ENCODE measurements at regions not wholly inside any gene's neighbourhood (a gene's known extent, or its start where the extent isn't known, plus 50 kb on each side); places are given as distances from the start of the nearest gene placed in this dataset.
"Not testable (repeated sequence)": the region's sequence is repeated elsewhere in the genome, so short reads cannot be mapped to it uniquely, and the experiment has no call there.

DNA sequence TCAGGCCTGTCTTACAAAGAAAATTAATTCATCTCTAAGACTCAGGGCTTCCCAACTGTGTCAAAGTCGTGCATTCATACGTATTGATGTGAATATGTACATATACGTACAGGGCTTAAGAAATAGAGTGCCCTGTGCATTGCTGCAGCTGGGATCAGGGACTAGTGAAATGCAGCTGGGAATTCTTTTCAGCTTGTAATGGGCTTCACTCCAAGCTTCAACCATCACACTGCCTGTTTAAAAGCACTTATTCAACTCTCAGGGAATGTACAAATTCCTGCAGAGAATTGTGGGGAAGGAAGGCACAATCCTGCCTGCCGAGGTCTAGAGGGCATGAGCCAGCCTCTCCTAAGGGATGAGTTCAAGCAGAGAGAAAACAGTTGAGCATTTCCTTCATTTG is 59.6 kb upstream of the MAN2A1 start:
- peak; percentile 7 for DNase-seq

GRCh38 chr5:109628591-109628990 is 61.1 kb upstream of the MAN2A1 start:
- no peak for DNase-seq

DNA sequence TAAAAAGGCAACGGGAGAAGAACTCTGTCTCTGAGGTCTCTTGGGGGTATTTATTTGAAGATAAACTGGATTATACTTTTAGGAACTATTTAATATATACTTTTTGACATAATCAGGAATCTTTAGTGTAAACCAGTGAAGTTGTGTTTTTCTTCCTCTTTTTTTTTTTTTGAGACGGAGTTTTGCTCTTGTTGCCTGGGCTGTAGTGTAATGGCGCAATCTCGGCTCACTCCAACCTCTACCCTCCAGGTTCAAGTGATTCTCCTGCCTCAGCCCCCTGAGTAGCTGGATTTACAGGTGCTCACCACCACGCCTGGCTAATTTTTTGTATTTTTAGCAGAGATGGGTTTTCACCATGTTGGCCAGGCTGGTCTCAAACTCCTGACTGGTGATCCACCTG is 68.5 kb upstream of the MAN2A1 start:
- not testable (repeated sequence) for DNase-seq

DNA sequence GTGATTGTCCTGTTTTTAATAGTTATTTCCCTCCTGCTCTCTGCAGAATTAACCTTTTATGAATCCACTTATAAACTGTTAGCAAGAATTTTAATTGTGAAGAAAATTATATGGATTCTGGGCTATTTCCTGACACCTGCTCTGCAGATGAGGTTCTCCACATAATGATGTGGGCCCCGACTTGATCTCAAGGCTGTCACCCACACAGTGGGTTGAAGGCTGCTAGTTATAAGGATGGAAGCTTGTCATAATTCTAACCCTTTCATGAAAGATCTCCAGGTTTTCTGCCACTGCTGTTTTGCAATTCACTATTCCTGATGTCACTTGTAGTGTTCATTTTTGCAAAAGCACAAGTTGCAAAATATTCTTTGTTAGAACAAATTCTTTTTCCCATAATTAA is 69.1 kb upstream of the MAN2A1 start:
- no peak for DNase-seq

GRCh38 chr5:109619606-109620005 is 70.1 kb upstream of the MAN2A1 start:
- DNase-seq: no peak

DNA sequence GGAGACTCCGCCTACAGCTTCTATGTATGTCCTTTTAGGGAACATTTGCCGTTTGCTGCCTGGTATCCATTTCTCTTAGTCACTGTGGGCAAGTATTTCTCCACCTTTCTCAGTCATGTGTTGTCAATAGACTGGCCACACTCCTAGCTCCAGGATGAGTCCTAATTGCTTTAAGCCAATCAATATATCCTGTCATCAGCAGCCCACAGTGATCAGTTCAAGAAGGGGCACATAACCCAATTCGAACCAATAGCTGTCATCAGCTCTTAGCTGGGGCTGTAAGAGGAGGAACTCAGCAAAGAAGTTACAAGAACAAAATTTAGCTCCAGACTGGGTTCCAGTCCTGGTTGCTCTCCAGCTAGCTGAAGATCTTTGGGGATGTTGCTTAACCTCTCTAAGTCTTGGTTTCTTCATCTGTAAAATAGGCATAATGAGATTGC is 70.7 kb upstream of the MAN2A1 start:
- no peak for DNase-seq

GRCh38 chr5:109614981-109615380 is 74.7 kb upstream of the MAN2A1 start:
- DNase-seq: no peak

DNA sequence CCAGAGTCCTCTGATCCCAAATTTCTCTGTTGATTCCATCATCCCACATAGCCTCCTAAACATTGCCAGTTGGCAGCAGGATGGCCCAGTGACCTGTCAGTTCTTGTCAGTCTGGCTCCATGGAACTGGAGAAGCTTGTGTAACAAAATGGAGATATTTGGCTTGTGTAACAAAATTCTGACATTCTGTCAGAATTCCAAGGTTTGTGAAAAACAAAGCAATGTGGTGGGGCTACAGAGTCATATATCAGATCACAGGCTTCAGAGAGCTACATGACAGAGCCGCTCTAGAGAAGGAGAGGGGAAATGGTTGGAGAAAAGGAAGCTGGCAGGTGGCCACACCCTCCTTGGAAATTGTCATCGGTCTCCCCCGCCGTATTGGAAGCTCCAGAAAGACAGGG is 75.4 kb upstream of the MAN2A1 start:
- no peak for DNase-seq

- DNase-seq: no peak
Measured at GRCh38 chr5:109612278-109612905, 77.3 kb upstream of the MAN2A1 start.

- no peak for DNase-seq
Measured at GRCh38 chr5:109611505-109611904, 78.2 kb upstream of the MAN2A1 start.

- no peak for DNase-seq
Measured at GRCh38 chr5:109611061-109611460, 78.7 kb upstream of the MAN2A1 start.

DNA sequence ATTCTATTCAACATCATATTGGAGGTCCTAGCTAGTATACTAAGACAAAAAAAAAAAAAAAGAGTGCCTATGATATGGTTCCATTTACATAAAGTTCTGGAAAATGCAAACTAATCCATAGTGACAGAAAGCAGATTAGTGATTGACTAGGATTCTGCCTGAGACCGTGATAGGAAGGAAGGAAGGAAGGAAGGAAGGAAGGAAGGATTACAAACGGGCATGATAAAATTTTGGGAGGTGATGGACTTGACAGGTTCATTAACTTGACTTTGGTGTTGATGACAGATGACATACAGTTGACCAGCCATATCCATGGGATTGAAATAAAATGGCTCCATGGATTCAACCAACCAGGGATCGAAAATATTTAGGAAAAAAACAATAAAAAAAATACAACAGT is 79.1 kb upstream of the MAN2A1 start:
- no peak for DNase-seq

DNA sequence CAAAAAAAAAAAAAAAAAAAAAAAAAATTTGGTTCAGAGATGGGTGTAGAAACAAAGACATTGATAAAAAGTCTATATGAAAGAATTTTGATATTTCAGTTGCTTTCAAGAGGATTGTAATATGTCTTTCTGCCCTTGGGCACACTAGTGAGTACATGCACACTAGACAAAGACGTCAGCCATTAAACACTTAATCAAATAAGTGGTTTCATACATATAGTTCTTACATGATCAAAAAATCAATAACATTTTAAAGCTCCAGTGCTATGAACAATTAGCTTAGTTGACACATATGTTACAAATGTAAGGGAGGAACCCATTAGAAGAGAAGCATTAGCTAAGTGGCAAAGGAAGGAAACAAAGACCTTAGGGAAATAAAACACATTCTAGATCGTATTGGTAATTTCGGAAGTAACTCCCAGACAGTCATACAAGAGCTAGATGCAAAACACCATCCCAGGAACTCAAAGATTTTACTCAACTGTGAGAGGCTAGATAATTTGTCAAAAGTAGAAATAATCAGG is 84.5 kb upstream of the MAN2A1 start:
- DNase-seq: no peak

- no peak for DNase-seq
Measured at GRCh38 chr5:109604758-109605157, 85.0 kb upstream of the MAN2A1 start.

GRCh38 chr5:109601736-109602135 is 88.0 kb upstream of the MAN2A1 start:
- DNase-seq: no peak

GRCh38 chr5:109597893-109598292 is 91.8 kb upstream of the MAN2A1 start:
- DNase-seq: no peak

DNA sequence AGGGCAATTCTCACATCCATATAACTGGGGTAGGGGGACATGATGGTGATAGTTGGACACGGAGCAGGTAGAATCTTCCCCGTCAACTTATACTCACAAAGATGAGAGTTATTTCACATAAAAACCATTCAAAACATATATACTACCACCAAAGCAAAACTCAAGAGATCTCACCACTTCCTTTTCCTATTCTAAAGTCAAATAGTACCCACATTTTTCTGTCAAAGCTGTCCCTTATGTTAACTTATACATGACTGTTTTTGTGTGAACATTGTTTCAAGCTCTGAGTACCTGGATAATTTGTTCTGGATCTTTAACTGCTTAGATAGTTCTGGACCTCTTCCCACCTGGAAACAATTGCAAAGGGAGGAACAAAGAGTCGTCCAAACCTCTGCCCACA is 95.5 kb upstream of the MAN2A1 start:
- no peak for DNase-seq

- DNase-seq: no peak
Measured at GRCh38 chr5:109590799-109591198, 98.9 kb upstream of the MAN2A1 start.

GRCh38 chr5:109589986-109590385 is 99.7 kb upstream of the MAN2A1 start:
- DNase-seq: no peak

DNA sequence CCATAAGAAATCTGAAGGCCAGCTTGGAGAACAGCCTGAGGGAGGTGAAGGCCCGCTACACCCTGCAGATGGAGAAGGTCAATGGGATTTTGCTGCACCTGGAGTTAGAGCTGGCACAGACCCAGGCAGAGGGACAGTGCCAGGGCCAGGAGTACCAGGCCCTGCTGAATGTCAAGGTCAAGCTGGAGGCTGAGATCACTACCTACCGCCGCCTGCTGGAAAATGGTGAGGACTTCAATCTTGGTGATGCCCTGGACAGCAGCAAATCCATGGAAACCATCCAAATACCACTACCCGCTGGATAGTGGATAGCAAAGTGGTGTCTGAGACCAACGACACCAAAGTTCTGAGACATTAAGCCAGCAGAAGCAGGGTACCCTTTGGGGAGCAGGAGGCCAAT is 100.5 kb upstream of the MAN2A1 start:
- DNase-seq: no peak

DNA sequence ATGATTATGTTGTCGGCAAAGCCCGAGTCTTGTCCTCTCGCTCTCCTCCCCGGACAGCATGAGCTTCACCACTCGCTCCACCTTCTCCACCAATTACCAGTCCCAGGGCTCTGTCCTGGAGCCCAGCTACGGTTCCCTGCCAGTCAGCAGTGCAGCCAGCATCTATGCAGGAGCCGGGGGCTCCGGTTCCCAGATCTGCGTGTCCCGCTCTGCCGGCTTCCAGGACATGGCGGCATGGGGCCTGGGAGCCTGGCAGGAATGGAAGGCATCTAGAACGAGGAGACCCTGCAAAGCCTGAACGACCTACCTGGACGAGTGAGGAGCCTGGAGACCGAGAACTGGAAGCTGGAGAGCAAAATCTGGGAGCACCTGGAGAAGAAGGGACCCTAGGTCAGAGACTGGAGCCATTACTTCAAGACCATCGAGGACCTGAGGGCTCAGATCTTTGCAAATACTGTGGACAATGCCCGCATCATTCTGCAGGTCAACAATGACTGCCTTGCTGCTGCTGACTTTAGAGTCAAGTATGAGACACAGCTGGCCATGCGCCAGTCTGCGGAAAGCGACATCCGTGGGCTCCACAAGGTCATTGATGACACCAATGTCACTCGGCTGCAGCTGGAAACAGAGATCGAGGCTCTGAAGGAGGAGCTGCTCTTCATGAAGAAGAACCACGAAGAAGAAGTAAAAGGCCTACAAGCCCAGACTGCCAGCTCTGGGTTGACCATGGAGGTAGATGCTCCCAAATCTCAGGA is 101.3 kb upstream of the MAN2A1 start:
- DNase-seq: no peak

DNA sequence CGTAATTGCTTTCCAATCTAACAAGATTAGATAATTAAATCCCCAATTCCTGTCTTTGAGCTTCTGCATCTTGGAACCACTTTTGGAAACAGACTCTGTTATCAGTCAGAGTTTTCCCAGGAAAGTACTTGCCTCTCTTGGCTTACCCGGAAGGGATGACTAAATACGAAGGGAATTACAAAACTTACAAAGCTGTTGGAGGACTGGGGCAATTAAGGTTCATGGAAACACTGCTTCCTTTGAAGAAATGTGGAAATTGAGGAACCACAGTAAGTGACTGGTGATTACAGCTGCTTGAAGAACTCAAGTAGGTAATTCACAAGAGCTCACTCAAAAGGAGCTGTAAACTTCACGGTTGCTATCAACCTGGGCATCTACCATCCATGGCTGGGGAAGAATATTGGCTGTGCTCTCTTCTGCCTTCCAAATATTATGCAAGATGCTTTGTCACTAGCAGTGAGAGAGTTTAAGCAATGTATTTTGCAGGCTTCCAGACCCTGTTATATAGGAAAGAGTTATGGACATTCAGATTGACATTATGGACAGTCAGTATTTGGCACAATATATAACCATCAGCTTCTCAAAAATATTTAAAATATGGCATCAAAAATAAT is 104.6 kb upstream of the MAN2A1 start:
- DNase-seq: peak; percentile 35

- DNase-seq: no peak
Measured at GRCh38 chr5:109580225-109580624, 109.5 kb upstream of the MAN2A1 start.

DNA sequence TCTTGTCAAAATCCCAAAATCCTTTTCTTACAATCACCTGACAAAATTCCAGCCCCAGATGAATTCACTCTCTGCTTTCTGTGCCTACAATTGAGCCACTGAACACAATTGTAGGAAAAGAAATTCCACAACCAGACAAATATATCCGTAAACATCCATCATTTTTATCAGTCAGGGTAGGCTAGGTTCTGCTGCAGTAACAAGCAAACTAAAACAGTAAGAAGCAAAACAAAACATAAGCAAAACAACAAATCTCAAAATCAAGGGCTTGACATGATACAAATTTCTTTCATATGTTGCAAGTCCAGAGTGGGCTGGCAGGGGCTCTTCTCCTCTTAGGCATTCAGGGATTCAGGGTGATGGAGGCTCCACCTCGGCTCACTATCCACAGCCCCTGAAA is 114.2 kb upstream of the MAN2A1 start:
- DNase-seq: no peak
